GM23338 (cell line): ENCODE measurements at regions not wholly inside any gene's neighbourhood (a gene's known extent, or its start where the extent isn't known, plus 50 kb on each side); places are given as distances from the start of the nearest gene placed in this dataset.

Experiments
- CTCF ChIP-seq, 2 experiments: fragments of 200-600 bp in 1 of 2; sonication (generic) in 1 of 2; conservative IDR thresholded peaks; 2 replicates each; pipeline versions ENCODE4 v1.5.1 to v1.6.1; 2016 to 2017; ENCODE audit warnings: antibody characterized with exemption in 2 of 2, low read depth in 2 of 2, mild to moderate bottlenecking in 2 of 2, moderate library complexity in 1 of 2
- EZH2 ChIP-seq: fragments of 200-600 bp; sonication (generic); IDR thresholded peaks from one replicate; pipeline ENCODE4 v1.8.0; 2017; ENCODE audit warnings: antibody characterized with exemption, mild to moderate bottlenecking, low read depth; ENCODE audit not compliant: unreplicated experiment
- EZH2phosphoT487 ChIP-seq: fragments of 200-600 bp; sonication (generic); IDR thresholded peaks from one replicate; pipeline ENCODE4 v1.8.1; 2018; ENCODE audit warnings: antibody characterized with exemption; ENCODE audit not compliant: unreplicated experiment
- POLR2AphosphoS5 ChIP-seq: IDR thresholded peaks from 2 replicates; pipeline ENCODE4 v1.6.1; 2016; ENCODE audit warnings: antibody characterized with exemption, low read depth

DNA sequence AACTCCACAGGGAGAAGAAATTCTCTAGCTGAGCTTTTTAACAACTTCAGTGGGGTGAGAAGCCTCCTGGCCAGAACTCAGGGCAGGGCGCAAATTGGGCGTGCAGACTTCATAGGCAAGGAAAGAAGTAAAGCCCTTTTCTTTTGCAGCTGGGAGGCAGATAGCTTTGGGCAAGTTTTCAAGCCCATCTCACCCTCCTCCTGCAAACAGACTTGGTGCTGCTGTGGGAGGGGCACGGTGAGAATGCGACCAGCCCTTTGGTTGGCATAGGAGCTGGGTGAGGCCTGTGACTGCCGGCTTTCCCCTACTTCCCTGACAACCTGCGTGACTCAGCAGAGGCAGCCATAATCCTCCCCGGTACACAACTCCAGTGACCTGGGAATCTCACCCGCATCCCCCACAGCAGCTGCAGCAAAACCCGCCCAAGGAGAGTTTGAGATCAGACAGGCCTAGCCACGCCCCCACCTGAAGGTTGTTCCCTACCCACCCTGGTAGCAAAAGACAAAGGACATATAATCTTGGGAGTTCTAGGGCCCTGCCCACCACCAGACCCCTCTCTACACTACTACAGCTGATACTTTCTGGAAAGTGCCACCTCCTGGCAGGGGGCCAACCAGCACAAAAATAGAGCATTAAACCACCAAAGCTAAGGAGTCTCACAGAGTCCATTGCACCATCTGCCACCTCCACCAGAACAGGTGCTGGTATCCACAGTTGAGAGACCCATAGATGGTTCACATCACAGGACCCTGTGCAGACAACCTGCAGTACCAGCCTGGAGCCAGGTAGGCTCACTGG lies 195.5 kb upstream of the CCL2 start:
- TF ChIP-seq POLR2AphosphoS5 (no peak), CTCF (conservative IDR thresholded peaks at IDR 0.05; ENCODE audit: low read depth in 2 of 2) (no peak), EZH2 (no peak), EZH2phosphoT487 (no peak)
